GM13977 (cell line): ENCODE measurements at regions not wholly inside any gene's neighbourhood (a gene's known extent, or its start where the extent isn't known, plus 50 kb on each side); places are given as distances from the start of the nearest gene placed in this dataset.
"Not testable (repeated sequence)": the region's sequence is repeated elsewhere in the genome, so short reads cannot be mapped to it uniquely, and the experiment has no call there.

Experiments used
- DNase-seq: peaks from one replicate; pipeline ENCODE4 v3.0.0; 2012; ENCODE audit warnings: low spot score
- CTCF ChIP-seq: IDR thresholded peaks from 2 replicates; pipeline ENCODE4 v1.5.1; 2012; ENCODE audit warnings: mild to moderate bottlenecking, control low read depth; ENCODE audit not compliant: insufficient read depth; ENCODE audit errors: extremely low read depth, missing control alignments
- in situ Hi-C: fragments of 300-500 bp; cut with MboI; formaldehyde crosslinking; loops from one replicate; pipeline ENCODE4 v1.12.0; 2022; ENCODE audit warnings: low sequenced_read_pairs, low pct_unique_long_range_greater_than_20kb, mixed read lengths, inconsistent platforms; ENCODE audit not compliant: unreplicated experiment

- in situ Hi-C loops, result no loop called here
- no peak for TF ChIP-seq CTCF
- no peak for DNase-seq
These were observed 161.7 kb downstream of the RBMX2 start for GRCh38 chrX:130563476-130563875.

GRCh38 chrX:130566028-130566683 lies 164.4 kb downstream of the RBMX2 start:
- in situ Hi-C loops, result no loop called here
- TF ChIP-seq CTCF, result no peak
- DNase-seq, result no peak

GRCh38 chrX:130573030-130573429 lies 171.2 kb downstream of the RBMX2 start:
- in situ Hi-C loops, DNase-seq: not testable (repeated sequence)
